IPS-20b (cell line): ENCODE measurements at regions not wholly inside any gene's neighbourhood (a gene's known extent, or its start where the extent isn't known, plus 50 kb on each side); places are given as distances from the start of the nearest gene placed in this dataset.

ENCODE experiments used
- H3K27ac ChIP-seq: one replicate; pipeline ENCODE4 v1.5.1; 2013; ENCODE audit warnings: low read length
- H3K27me3 ChIP-seq: 2 replicates; pipeline ENCODE4 v1.6.1; 2013; ENCODE audit warnings: mild to moderate bottlenecking, low read length, inconsistent platforms; ENCODE audit not compliant: insufficient read depth
- H3K36me3 ChIP-seq: 2 replicates; pipeline ENCODE4 v1.6.1; 2013; ENCODE audit warnings: low read depth, mild to moderate bottlenecking, inconsistent platforms, low read length, moderate library complexity; ENCODE audit not compliant: insufficient read depth
- H3K4me1 ChIP-seq: 2 replicates; pipeline ENCODE4 v1.6.1; 2013; ENCODE audit warnings: mild to moderate bottlenecking, control low read depth, inconsistent platforms, low read length, moderate library complexity; ENCODE audit not compliant: insufficient read depth
- H3K4me3 ChIP-seq: 2 replicates; pipeline ENCODE4 v1.5.1; 2013; ENCODE audit warnings: mild to moderate bottlenecking, low read length, inconsistent platforms
- H3K9ac ChIP-seq: 2 replicates; pipeline ENCODE4 v1.6.1; 2013; ENCODE audit warnings: low read depth, mild to moderate bottlenecking, inconsistent platforms, low read length, moderate library complexity
- H3K9me3 ChIP-seq: 2 replicates; pipeline ENCODE4 v1.6.1; 2013; ENCODE audit warnings: mild to moderate bottlenecking, low read depth, low read length, inconsistent platforms; ENCODE audit not compliant: insufficient read depth

DNA sequence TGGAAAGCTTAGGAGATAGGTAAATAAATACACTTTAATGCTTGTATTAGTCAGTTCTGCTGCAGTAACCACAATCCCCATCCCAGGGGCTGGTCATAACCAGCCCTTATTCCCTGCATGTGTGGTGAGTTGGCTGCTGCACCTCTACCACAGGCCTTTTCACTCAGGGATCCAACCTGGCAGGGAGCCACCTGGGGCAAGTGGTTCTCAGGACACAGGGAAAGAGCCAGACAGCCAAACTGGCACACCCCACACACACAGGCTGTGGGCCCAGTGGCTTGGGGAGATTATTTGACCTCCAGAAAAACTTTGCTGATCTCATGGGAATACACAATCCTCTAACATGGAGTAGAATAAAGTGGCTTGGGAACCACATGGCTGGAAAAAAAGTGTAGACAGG is 400.0 kb upstream of the RNF32 start:
- no peaks in the 10 kb centered on the region for H3K36me3 ChIP-seq
- H3K27ac ChIP-seq = no peak overlapping the region
- H3K4me3 ChIP-seq = no peak overlapping the region
- H3K4me1 ChIP-seq = no peaks in the 10 kb centered on the region
- H3K27me3 ChIP-seq = no peaks in the 10 kb centered on the region
- no peaks in the 10 kb centered on the region for H3K9me3 ChIP-seq
- H3K9ac ChIP-seq = no peak overlapping the region

DNA sequence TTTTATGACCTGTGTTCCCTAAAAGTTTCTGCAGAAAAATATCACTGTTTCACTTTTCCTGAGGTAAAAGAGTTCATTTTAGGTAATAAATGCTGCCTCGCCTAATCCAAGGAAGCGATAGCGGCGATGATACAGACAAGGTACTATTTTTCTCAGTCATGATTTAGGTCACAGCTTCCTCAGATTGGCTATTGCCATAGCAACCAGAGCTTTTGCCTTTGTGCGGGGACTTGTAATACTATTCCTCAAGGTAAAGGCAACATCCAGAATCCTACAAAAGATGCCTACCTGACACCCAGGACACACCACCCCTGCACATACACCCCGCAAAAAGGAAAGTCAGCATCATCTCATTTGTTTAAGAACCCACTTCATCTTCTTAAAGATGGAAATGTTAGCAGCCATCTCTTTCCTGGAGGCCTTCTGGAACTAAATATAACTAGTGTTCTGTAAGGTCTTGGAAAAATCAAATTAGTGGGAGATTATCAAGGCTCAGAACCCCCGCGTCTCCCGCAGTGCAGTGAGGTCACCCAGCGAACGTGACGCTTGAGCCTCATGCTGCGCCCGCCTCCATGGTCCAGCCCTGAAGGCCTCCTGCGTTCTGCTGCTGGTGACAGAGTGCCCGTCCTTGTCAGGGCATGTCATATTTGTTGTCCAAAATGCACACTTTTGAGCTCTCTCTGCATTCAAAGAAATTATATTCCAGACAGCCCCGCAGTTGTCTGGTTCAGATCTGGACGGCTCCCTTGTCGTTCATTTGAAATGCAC is 402.0 kb upstream of the RNF32 start:
- H3K9ac ChIP-seq = no peak overlapping the region
- no peaks in the 10 kb centered on the region for H3K27me3 ChIP-seq
- H3K4me3 ChIP-seq = no peak overlapping the region
- no peak overlapping the region for H3K27ac ChIP-seq
- H3K4me1 ChIP-seq = no peaks in the 10 kb centered on the region
- H3K9me3 ChIP-seq = no peaks in the 10 kb centered on the region
- H3K36me3 ChIP-seq = no peaks in the 10 kb centered on the region

- H3K36me3 ChIP-seq = no peaks in the 10 kb centered on the region
- H3K4me3 ChIP-seq = no peak overlapping the region
- no peak overlapping the region for H3K27ac ChIP-seq
- H3K4me1 ChIP-seq = no peaks in the 10 kb centered on the region
- H3K9ac ChIP-seq = no peak overlapping the region
- H3K27me3 ChIP-seq = no peaks in the 10 kb centered on the region
- H3K9me3 ChIP-seq = no peaks in the 10 kb centered on the region
These were observed 403.0 kb upstream of the RNF32 start for GRCh38 chr7:156237614-156238013.

- Histone ChIP-seq H3K27ac (no peak overlapping the region), H3K9me3 (no peaks in the 10 kb centered on the region), H3K27me3 (no peaks in the 10 kb centered on the region), H3K4me1 (no peaks in the 10 kb centered on the region), H3K9ac (no peak overlapping the region), H3K36me3 (no peaks in the 10 kb centered on the region), H3K4me3 (no peak overlapping the region)
These were observed 403.5 kb upstream of the RNF32 start for GRCh38 chr7:156236936-156237599.

DNA sequence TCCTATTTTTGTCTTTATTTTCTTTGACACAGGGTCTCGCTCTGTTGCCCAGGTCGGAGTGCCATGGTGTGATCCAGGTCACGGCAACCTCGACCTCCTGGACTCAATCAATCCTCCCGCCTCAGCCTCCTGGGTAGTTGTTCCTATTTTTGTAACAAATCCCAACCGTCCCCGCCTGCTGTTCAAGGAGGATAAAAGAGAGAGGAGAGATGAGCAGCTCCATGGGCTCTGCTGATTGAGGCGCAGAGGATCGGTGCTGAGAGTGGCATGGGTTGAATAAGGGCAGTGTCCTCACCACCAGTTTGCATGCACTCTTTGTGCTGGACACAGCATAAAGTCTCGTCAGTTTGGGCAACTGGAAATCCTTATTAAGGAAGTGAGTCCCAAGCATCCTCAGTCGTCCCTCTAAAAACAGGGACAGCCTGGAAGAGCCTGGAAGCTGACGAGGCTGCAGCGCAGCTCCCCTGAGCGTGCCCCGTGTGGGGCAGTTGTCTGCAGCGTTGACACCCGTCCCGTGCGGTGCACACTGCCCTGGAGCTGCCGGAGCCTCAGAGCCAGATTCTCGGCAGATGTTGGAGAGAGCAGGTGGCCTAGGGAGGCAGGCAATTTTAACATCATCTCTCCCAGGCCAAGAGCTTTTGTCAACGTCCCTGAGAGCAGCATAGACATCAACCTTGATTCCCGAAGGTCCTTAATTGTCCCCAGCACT is 404.2 kb upstream of the RNF32 start:
- Histone ChIP-seq H3K4me1 (no peaks in the 10 kb centered on the region), H3K27me3 (no peaks in the 10 kb centered on the region), H3K9me3 (no peaks in the 10 kb centered on the region), H3K27ac (no peak overlapping the region), H3K36me3 (no peaks in the 10 kb centered on the region), H3K9ac (no peak overlapping the region), H3K4me3 (no peak overlapping the region)

DNA sequence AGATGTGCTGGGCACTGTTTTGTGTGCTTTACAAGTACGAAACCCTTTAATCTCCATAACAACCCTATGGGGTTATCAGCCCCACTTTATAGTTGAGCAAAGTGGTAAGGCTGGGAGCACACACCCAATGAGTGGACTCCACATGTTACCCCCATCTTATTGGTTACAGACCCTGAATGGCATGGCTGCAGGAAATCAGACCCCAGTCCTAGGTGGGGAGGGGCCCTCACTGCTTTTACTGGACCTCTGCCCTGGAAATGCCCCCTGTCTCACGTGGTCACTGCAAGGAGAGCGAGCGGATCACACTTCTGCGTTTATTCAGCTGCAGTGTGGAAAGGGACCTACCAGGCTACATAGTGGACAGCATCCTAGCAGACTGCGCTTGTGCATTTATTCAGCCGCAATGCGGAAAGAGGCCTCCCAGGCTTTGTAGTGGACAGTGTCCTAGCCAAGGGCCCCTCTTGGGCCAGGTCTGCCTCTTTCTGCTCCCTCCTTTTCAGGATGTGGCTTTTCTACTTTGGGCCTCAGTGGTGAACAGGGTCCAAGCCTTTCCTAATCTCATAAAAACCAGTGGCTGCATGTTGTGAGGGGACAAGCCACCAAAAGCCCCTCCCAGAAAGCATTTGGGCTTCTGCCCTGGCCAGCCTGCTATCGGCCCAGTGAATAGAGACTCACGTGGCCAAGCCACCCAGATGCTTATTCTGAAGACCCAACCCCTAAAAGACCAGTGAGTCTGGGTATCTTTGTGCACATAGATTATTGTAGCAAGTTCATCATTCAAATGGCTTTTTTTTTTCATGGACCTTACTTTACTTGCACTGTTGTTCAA is 405.7 kb upstream of the RNF32 start:
- Histone ChIP-seq H3K36me3 (no peaks in the 10 kb centered on the region), H3K9me3 (no peaks in the 10 kb centered on the region), H3K4me3 (no peak overlapping the region), H3K4me1 (no peaks in the 10 kb centered on the region), H3K27ac (no peak overlapping the region), H3K9ac (no peak overlapping the region), H3K27me3 (no peaks in the 10 kb centered on the region)

DNA sequence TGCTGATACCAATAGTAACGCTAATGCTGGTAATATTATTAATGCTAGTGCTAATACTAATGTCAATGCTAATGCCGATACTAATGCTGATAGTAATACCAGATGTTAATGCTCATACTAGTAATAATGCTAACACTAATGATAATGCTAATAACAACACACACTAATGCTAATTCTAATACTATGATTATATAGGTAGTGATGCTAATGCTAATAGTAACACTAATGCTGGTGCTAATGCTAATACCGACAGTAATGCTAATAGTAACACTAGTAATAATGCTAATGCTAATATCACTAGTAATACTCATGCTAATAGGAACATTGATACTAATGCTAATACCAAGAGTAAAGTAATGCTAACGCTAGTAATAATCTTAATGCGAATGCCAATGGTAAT is 406.4 kb upstream of the RNF32 start:
- H3K4me1 ChIP-seq = no peaks in the 10 kb centered on the region
- no peak overlapping the region for H3K27ac ChIP-seq
- no peak overlapping the region for H3K9ac ChIP-seq
- H3K36me3 ChIP-seq = no peaks in the 10 kb centered on the region
- no peak overlapping the region for H3K4me3 ChIP-seq
- no peaks in the 10 kb centered on the region for H3K27me3 ChIP-seq
- no peaks in the 10 kb centered on the region for H3K9me3 ChIP-seq

- Histone ChIP-seq H3K4me1 (no peaks in the 10 kb centered on the region), H3K36me3 (no peaks in the 10 kb centered on the region), H3K4me3 (no peak overlapping the region), H3K9ac (no peak overlapping the region), H3K9me3 (peaks cover 5% of the 10 kb centered on the region), H3K27me3 (no peaks in the 10 kb centered on the region), H3K27ac (no peak overlapping the region)
These were observed 407.5 kb upstream of the RNF32 start for GRCh38 chr7:156232931-156233705.

GRCh38 chr7:156230576-156230975 is 410.0 kb upstream of the RNF32 start:
- Histone ChIP-seq H3K27me3 (no peaks in the 10 kb centered on the region), H3K4me1 (no peaks in the 10 kb centered on the region), H3K9me3 (peaks cover 13% of the 10 kb centered on the region), H3K36me3 (no peaks in the 10 kb centered on the region), H3K4me3 (no peak overlapping the region), H3K9ac (no peak overlapping the region), H3K27ac (no peak overlapping the region)

GRCh38 chr7:156224833-156225225 is 412.6 kb upstream of the SHH start:
- peaks cover 13% of the 10 kb centered on the region for H3K9me3 ChIP-seq
- no peaks in the 10 kb centered on the region for H3K36me3 ChIP-seq
- no peaks in the 10 kb centered on the region for H3K27me3 ChIP-seq
- no peak overlapping the region for H3K4me3 ChIP-seq
- H3K27ac ChIP-seq = no peak overlapping the region
- no peak overlapping the region for H3K9ac ChIP-seq
- no peaks in the 10 kb centered on the region for H3K4me1 ChIP-seq
